Panc1 (cell line): ENCODE measurements at regions not wholly inside any gene's neighbourhood (a gene's known extent, or its start where the extent isn't known, plus 50 kb on each side); places are given as distances from the start of the nearest gene placed in this dataset.
A peak's percentile ranks its signal among the peaks of the same experiment; 100 is the strongest.
"Not testable (repeated sequence)": the region's sequence is repeated elsewhere in the genome, so short reads cannot be mapped to it uniquely, and the experiment has no call there.

Source experiments
- ATAC-seq: fragments of 200-7000 bp; cut with Tn5 transposase; 2 replicates; pipeline ENCODE4 v1.9.1; 2020; ENCODE audit warnings: mild to moderate bottlenecking, moderate library complexity
- BruUV-seq: library from RNA; stranded (reverse); fragments of 400-500 nt; replicated peaks from 2 replicates; lab custom pipeline; 2021; lab: Mats Ljungman, UMichigan
- CTCF ChIA-PET: fragments of 300-600 bp; sonication (Branson Sonifier 250); formaldehyde crosslinking; loops from one replicate; lab custom pipeline; 2022; ENCODE audit warnings: antibody characterized with exemption; lab: Charles Lee
- POLR2A ChIA-PET: fragments of 300-600 bp; sonication (Branson Sonifier 250); formaldehyde crosslinking; loops from one replicate; lab custom pipeline; 2022; ENCODE audit warnings: antibody characterized with exemption; lab: Charles Lee
- DNase-seq: peaks from one replicate; pipeline ENCODE4 v3.0.0-alpha.2; 2010; ENCODE audit warnings: low read depth, low spot score
- H3K27ac ChIP-seq: 2 replicates; pipeline ENCODE4 v1.5.1; 2011; ENCODE audit warnings: mild to moderate bottlenecking, low read length, inconsistent platforms
- H3K27me3 ChIP-seq: fragments of 200-500 bp; sonication (Bioruptor generic); 2 replicates; pipeline ENCODE4 v1.6.0; 2014; ENCODE audit warnings: low read length, inconsistent platforms; ENCODE audit not compliant: control insufficient read depth, insufficient read depth
- H3K36me3 ChIP-seq: fragments of 200-500 bp; sonication (Bioruptor generic); 2 replicates; pipeline ENCODE4 v1.5.1; 2014; ENCODE audit warnings: inconsistent platforms, mild to moderate bottlenecking, low read length, moderate library complexity; ENCODE audit not compliant: control insufficient read depth, insufficient read depth
- H3K4me1 ChIP-seq: 2 replicates; pipeline ENCODE4 v1.5.1; 2011; ENCODE audit warnings: inconsistent platforms, mild to moderate bottlenecking, low read length, moderate library complexity; ENCODE audit not compliant: control insufficient read depth, insufficient read depth
- H3K4me3 ChIP-seq, 2 experiments: 2 replicates each; pipeline ENCODE4 v1.5.1; 2011 to 2012; ENCODE audit warnings: low read depth in 2 of 2, low read length in 2 of 2, mild to moderate bottlenecking in 2 of 2, inconsistent platforms in 1 of 2, moderate library complexity in 1 of 2
- H3K9me3 ChIP-seq: fragments of 200-500 bp; sonication (Bioruptor generic); 2 replicates; pipeline ENCODE4 v1.5.1; 2014; ENCODE audit warnings: low read depth, mild to moderate bottlenecking, inconsistent platforms, low read length, moderate library complexity; ENCODE audit not compliant: control insufficient read depth, insufficient read depth
- POLR2AphosphoS5 ChIP-seq: IDR thresholded peaks from 2 replicates; pipeline ENCODE4 v1.6.1; 2012; ENCODE audit warnings: mild to moderate bottlenecking, low read depth, low read length, moderate library complexity
- REST ChIP-seq, 2 experiments: IDR thresholded peaks; 2 replicates each; pipeline ENCODE4 v1.6.1; 2011 to 2012; ENCODE audit warnings: low read depth in 2 of 2, control low read depth in 1 of 2, low read length in 1 of 2, mild to moderate bottlenecking in 1 of 2, moderate library complexity in 1 of 2; ENCODE audit not compliant: insufficient read depth in 1 of 2
- SIN3A ChIP-seq: IDR thresholded peaks from 2 replicates; pipeline ENCODE4 v1.6.1; 2012; ENCODE audit warnings: low read depth, mild to moderate bottlenecking, low read length, moderate library complexity, borderline replicate concordance; ENCODE audit not compliant: insufficient read depth
- TCF7L2 ChIP-seq: IDR thresholded peaks from 2 replicates; pipeline ENCODE4 v1.6.1; 2011; ENCODE audit warnings: mild to moderate bottlenecking, low read depth, low read length, inconsistent platforms
- in situ Hi-C: cut with HindIII; loops from 2 replicates; pipeline ENCODE4 v1.10.0; 2016; ENCODE audit warnings: low sequenced_read_pairs, low pct_unique_long_range_greater_than_20kb
- intact Hi-C: fragments of 100-400 bp; cut with micrococcal nuclease; formaldehyde crosslinking; loops from one replicate; pipeline ENCODE4 v1.10.0; 2022; ENCODE audit not compliant: unreplicated experiment
- TF ChIP-seq, protein P1 (sequence below): fragments of 450-650 bp; IDR thresholded peaks from 2 replicates; pipeline ENCODE4 v1.5.1; 2017; ENCODE audit warnings: mild to moderate bottlenecking

- ATAC-seq (peak; percentile 62; the same call in 1 of the 2 replicates), DNase-seq (no peak)
- Histone ChIP-seq H3K27ac (no peak overlapping the region), H3K9me3 (no peaks in the 10 kb centered on the region), H3K4me1 (no peaks in the 10 kb centered on the region), H3K36me3 (no peaks in the 10 kb centered on the region), H3K4me3 (no peak overlapping the region), H3K27me3 (peaks cover 2% of the 10 kb centered on the region; the same call in 1 of the 2 replicates)
- intact Hi-C loops (no loop called here), in situ Hi-C loops (no loop called here)
- ChIA-PET POLR2A (no interaction called here), CTCF (no interaction called here)
- BruUV-seq, result no TSS peak
- TF ChIP-seq, protein P1, sequence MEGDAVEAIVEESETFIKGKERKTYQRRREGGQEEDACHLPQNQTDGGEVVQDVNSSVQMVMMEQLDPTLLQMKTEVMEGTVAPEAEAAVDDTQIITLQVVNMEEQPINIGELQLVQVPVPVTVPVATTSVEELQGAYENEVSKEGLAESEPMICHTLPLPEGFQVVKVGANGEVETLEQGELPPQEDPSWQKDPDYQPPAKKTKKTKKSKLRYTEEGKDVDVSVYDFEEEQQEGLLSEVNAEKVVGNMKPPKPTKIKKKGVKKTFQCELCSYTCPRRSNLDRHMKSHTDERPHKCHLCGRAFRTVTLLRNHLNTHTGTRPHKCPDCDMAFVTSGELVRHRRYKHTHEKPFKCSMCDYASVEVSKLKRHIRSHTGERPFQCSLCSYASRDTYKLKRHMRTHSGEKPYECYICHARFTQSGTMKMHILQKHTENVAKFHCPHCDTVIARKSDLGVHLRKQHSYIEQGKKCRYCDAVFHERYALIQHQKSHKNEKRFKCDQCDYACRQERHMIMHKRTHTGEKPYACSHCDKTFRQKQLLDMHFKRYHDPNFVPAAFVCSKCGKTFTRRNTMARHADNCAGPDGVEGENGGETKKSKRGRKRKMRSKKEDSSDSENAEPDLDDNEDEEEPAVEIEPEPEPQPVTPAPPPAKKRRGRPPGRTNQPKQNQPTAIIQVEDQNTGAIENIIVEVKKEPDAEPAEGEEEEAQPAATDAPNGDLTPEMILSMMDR, result peak; percentile 60
- no peak for TF ChIP-seq TCF7L2
- TF ChIP-seq SIN3A, result no peak
- TF ChIP-seq POLR2AphosphoS5, result no peak
- TF ChIP-seq REST (IDR thresholded peaks at IDR 0.05; ENCODE audit: insufficient read depth in 1 of 2, low read depth in 2 of 2, low read length in 1 of 2), result no peak
Measured at GRCh38 chr2:16218625-16219024, 278.3 kb downstream of the MYCN start.

- no peak for DNase-seq
- intact Hi-C loops (no loop called here), in situ Hi-C loops (no loop called here)
- Histone ChIP-seq H3K9me3 (no peaks in the 10 kb centered on the region), H3K4me3 (no peak overlapping the region), H3K4me1 (no peaks in the 10 kb centered on the region), H3K27ac (no peak overlapping the region), H3K27me3 (peaks cover 2% of the 10 kb centered on the region; the same call in 1 of the 2 replicates), H3K36me3 (no peaks in the 10 kb centered on the region)
- TF ChIP-seq POLR2AphosphoS5, result no peak
- BruUV-seq, result no TSS peak
- no peak for ATAC-seq
- ChIA-PET CTCF (interaction anchor here (0.6 kb wide), 1 partner anchor 254 kb away, joined by 3 read pairs; no protein-coding TSS in a partner anchor), POLR2A (no interaction called here)
Measured at GRCh38 chr2:16218161-16218560, 277.8 kb downstream of the MYCN start.

DNA sequence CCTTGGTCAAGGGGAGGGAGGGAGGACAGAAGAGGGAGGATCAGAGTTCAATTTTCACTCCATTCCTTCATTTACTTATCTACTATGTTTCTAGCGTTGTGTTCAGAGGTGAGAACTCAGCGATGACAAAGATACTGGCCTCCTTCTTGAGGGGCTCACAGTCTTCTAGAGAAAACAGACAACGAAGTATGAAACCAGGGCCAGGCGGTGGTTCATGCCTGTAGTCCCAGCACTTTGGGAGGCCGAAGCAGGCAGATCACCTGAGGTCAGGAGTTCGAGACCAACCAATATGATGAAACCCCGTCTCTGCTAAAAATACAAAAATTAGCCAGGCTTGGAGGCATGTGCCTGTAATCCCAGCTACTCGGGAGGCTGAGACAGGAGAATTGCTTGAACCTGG is 277.4 kb downstream of the MYCN start:
- CTCF ChIA-PET, result interaction anchor here (0.6 kb wide), 1 partner anchor 254 kb away, joined by 3 read pairs; no protein-coding TSS in a partner anchor
- BruUV-seq, intact Hi-C loops: not testable (repeated sequence)

More for the DNA sequence above, 277.4 kb downstream of the MYCN start:
- H3K36me3 ChIP-seq, in situ Hi-C loops, H3K4me1 ChIP-seq, H3K27me3 ChIP-seq, H3K27ac ChIP-seq, POLR2A ChIA-PET, H3K4me3 ChIP-seq, H3K9me3 ChIP-seq, ATAC-seq, DNase-seq: not testable (repeated sequence)
